ENCODE measurements at regions not wholly inside any gene's neighbourhood (a gene's known extent, or its start where the extent isn't known, plus 50 kb on each side); places are given as distances from the start of the nearest gene placed in this dataset.

DNA sequence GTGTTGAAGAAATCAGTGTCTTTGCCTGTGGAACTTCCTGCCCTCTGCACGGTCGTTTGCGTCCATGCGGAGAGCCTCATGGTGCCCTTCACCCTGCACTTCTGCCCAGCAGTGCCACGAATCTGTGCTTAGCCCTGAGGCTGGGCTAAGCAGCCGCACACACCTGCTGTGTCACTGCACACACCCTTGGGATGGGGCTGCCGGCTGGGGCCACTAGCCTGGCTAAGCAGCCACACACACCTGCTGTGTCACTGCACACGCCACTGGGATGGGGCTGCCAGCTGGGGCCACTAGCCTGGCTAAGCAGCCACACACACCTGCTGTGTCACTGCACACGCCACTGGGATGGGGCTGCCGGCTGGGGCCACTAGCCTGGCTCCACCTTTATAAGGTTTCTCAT lies 188.5 kb downstream of the KIF26A start:
- no peak for DNase-seq (ENCODE audit: extremely low read depth, low read depth)
- TF ChIP-seq, protein P1, sequence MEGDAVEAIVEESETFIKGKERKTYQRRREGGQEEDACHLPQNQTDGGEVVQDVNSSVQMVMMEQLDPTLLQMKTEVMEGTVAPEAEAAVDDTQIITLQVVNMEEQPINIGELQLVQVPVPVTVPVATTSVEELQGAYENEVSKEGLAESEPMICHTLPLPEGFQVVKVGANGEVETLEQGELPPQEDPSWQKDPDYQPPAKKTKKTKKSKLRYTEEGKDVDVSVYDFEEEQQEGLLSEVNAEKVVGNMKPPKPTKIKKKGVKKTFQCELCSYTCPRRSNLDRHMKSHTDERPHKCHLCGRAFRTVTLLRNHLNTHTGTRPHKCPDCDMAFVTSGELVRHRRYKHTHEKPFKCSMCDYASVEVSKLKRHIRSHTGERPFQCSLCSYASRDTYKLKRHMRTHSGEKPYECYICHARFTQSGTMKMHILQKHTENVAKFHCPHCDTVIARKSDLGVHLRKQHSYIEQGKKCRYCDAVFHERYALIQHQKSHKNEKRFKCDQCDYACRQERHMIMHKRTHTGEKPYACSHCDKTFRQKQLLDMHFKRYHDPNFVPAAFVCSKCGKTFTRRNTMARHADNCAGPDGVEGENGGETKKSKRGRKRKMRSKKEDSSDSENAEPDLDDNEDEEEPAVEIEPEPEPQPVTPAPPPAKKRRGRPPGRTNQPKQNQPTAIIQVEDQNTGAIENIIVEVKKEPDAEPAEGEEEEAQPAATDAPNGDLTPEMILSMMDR (IDR thresholded peaks at IDR 0.05; ENCODE audit: low read depth, low read length, missing control alignments), result no peak
- no peak overlapping the region for H3K4me3 ChIP-seq (replicated peaks; ENCODE audit: low read depth, low read length)

DNA sequence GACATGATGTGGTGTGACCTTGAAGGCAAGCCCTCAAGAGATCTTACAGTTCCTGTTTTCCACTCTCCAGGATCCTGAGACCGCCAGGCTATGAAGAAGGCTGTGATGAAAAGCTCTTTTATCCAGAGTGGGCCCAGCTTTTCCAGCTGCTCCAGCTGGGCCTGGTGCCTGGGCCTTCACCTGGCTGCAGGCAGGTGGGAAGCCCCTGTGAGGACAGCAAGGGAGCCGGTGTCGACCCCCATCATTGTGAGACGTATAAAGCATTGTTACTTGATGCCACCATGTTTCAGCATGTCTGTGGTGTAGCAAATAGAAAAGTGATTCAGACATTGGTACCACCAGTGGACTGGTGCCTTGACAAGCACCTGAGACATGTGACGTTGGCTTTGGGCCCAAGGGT lies 190.2 kb downstream of the KIF26A start:
- TF ChIP-seq, protein P1 (IDR thresholded peaks at IDR 0.05; ENCODE audit: low read depth, low read length, missing control alignments), result no peak
- H3K4me3 ChIP-seq (replicated peaks; ENCODE audit: low read depth, low read length), result no peak overlapping the region
- no peak for DNase-seq (ENCODE audit: extremely low read depth, low read depth)

DNA sequence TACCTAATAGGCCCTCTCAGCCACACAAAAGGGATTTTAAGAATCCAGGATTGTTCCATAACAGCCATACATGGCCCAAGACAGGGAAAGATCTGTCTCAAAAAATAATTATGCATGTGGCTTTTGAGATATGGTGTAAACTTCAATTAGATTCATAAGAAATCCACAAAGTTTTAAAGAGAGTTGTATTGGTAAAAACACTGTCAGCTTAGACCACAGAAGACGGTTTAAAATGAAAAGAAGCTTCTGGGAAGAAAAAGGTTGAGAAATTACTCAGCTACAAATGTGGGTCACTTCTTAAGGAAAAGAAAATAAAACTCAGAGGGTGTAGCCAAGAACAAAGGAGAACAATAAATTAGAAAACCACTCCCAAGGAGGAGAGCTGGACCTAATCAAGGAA lies 191.4 kb downstream of the KIF26A start:
- DNase-seq (ENCODE audit: extremely low read depth, low read depth), result no peak
- TF ChIP-seq, protein P1 (IDR thresholded peaks at IDR 0.05; ENCODE audit: low read depth, low read length, missing control alignments), result no peak
- no peak overlapping the region for H3K4me3 ChIP-seq (replicated peaks; ENCODE audit: low read depth, low read length)

DNA sequence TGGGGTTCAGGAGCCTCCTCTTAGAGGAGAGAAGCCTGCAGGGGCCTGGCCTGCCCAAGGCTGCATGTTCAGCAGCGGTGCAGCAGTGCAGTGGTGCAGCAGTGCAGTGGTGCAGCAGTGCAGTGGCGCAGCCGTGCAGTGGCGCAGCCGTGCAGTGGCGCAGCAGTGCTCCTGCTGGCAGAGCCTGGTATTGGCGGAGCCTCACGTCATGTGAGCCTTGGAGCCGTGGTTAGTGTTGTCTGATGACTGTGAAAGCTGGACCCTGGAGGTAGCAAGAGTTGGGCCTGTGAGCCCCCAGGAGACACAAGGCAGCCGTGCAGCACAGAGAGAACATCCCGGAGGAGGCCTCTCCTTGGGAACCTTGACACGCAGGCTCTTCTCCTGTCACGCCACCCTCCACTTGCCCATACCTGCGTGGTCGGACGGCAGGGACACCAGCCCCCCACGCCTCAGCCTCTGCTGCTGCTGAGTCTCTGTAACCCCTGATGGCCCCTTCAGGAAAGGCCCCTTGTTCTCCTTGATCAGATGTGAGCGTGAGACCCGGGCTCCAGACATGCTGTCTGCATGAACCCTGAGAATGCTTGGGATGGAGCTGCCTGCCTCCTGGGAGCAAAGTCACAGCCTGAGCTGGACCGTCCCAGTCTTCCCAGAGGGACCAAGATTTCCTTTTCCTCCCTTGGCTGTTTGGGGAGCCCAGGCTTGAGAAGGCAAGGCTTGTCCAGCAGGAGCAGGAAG lies 193.7 kb downstream of the KIF26A start:
- no peak overlapping the region for H3K4me3 ChIP-seq (replicated peaks; ENCODE audit: low read depth, low read length)
- DNase-seq (ENCODE audit: extremely low read depth, low read depth), result no peak
- TF ChIP-seq, protein P1 (IDR thresholded peaks at IDR 0.05; ENCODE audit: low read depth, low read length, missing control alignments), result peak; percentile 13

DNA sequence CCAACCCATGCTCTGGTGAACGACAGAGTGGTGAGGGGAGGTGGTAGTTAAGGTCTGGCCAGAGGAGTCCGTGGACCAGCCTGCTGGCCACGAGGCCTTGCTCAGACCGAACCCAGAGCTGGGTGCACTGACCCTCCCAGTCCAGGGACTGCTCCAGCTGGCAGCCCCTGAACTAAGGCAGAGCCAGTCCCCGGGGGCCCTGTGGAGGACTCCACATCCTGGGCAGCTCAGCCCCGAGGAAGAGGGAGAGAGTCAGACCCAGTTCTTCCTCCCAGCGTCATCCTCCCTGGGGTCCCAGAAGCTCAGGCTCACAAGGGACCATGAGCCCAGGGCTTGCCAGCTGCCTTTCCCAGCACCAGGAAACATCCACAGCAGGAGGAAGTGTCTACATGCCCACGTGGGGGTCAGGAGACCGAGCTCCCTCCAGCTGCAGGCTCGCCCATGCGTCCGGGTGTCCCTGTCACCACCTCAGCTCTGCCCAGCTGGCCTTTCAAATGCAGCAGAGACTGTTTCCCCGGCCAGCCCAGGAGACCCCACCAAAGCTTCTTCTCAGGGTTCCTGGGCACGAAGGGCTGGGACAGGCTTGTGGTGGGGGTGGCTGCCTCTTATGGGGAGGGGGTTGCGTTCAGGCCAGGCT lies 194.4 kb downstream of the KIF26A start:
- TF ChIP-seq, protein P1 (IDR thresholded peaks at IDR 0.05; ENCODE audit: low read depth, low read length, missing control alignments), result no peak
- H3K4me3 ChIP-seq (replicated peaks; ENCODE audit: low read depth, low read length), result no peak overlapping the region
- no peak for DNase-seq (ENCODE audit: extremely low read depth, low read depth)

DNA sequence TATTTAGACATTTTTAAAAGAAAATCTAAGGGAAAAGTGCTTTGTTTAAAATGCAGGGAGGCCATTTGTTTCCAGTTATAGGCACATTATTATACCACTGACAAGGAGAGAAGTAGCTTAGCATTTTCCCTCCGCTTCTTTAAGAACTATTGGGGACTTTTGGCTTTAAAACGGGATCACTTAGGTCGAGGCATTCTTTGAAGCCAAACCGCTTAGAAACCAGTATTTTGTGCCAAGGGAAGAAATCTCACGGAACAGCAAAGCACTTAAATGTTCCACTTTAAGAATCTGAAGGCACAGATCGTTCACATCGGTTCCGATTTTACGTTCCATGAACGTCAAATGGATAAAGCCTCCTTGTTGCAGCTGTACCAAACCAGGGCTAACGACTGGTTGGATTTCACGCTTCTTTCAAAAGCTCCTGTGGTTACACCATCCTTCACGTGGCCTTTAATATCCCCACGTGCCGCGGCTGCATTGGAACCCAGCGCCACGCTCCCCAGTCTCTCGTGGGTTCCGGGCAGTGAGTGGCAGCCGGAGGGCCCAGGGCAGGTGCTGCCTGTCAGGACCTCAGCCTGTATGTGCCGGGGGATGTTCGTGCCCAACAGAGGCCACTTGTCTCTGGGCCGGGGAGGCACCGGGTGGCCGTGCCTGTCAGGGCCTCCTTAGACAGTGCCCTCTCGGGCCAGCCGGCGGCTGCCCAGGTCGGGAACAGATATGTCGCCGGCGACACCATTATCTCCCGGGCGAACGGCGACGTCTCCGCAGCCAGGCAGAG lies 195.4 kb downstream of the KIF26A start:
- TF ChIP-seq, protein P1 (IDR thresholded peaks at IDR 0.05; ENCODE audit: low read depth, low read length, missing control alignments), result no peak
- H3K4me3 ChIP-seq (replicated peaks; ENCODE audit: low read depth, low read length), result no peak overlapping the region
- no peak for DNase-seq (ENCODE audit: extremely low read depth, low read depth)
